A549 (cell line): ENCODE measurements at regions not wholly inside any gene's neighbourhood (a gene's known extent, or its start where the extent isn't known, plus 50 kb on each side); places are given as distances from the start of the nearest gene placed in this dataset.

ENCODE experiments used
- CHD2 ChIP-seq: fragments of 150-350 bp; IDR thresholded peaks from 2 replicates; pipeline ENCODE4 v1.6.1; 2014; ENCODE audit warnings: low read length; ENCODE audit not compliant: partially characterized antibody
- CTCF ChIP-seq: fragments of >200 bp; sonication (Bioruptor Twin); formaldehyde crosslinking; IDR thresholded peaks from 3 replicates; pipeline ENCODE4 v1.5.1; 2016
- EHMT2 ChIP-seq: fragments of 200-600 bp; sonication (generic); IDR thresholded peaks from 2 replicates; pipeline ENCODE4 v1.6.1; 2016; ENCODE audit warnings: antibody characterized with exemption, low read depth, mild to moderate bottlenecking, moderate library complexity
- EP300 ChIP-seq, 2 experiments: fragments of >200 bp; sonication (Bioruptor Twin); formaldehyde crosslinking; IDR thresholded peaks; 2 replicates in 1 of 2; 3 replicates in 1 of 2; pipeline ENCODE4 v1.6.1; 2016 to 2017
- ESRRA ChIP-seq: fragments of 150-350 bp; IDR thresholded peaks from 2 replicates; pipeline ENCODE4 v1.6.1; 2014; ENCODE audit warnings: mild to moderate bottlenecking, low read length, borderline replicate concordance
- HMGXB4 ChIP-seq: fragments of 250-450 bp; sonication (Bioruptor Pico); IDR thresholded peaks from 2 replicates; pipeline ENCODE4 v1.5.0; 2021; ENCODE audit warnings: mild to moderate bottlenecking, moderate library complexity, borderline replicate concordance
- HOXA7 ChIP-seq: fragments of 250-450 bp; sonication (Bioruptor Pico); IDR thresholded peaks from 2 replicates; pipeline ENCODE4 v1.5.0; 2020; ENCODE audit warnings: mild to moderate bottlenecking, moderate library complexity
- KDM1A ChIP-seq: fragments of 200-600 bp; sonication (generic); IDR thresholded peaks from 2 replicates; pipeline ENCODE4 v1.6.1; 2016; ENCODE audit warnings: low read depth, mild to moderate bottlenecking
- MAZ ChIP-seq: fragments of 150-350 bp; IDR thresholded peaks from 2 replicates; pipeline ENCODE4 v1.6.1; 2014; ENCODE audit warnings: antibody characterized with exemption, low read depth, low read length, borderline replicate concordance
- POLR2A ChIP-seq: IDR thresholded peaks from 2 replicates; pipeline ENCODE4 v1.6.1; 2012; ENCODE audit warnings: mild to moderate bottlenecking, low read length
- RAD21 ChIP-seq, 2 experiments: fragments of >200 bp in 1 of 2; sonication (Bioruptor Twin) in 1 of 2; formaldehyde crosslinking in 1 of 2; IDR thresholded peaks in 1 of 2; conservative IDR thresholded peaks in 1 of 2; 2 replicates in 1 of 2; 3 replicates in 1 of 2; pipeline ENCODE4 v1.6.1; 2012 to 2018; ENCODE audit warnings: inconsistent platforms in 1 of 2
- RFX5 ChIP-seq: fragments of 450-650 bp; IDR thresholded peaks from 2 replicates; pipeline ENCODE4 v1.7.1; 2014; ENCODE audit warnings: antibody characterized with exemption, mild to moderate bottlenecking, moderate library complexity
- ZSCAN20 ChIP-seq: fragments of 250-450 bp; sonication (Bioruptor Pico); IDR thresholded peaks from 2 replicates; pipeline ENCODE4 v1.8.0; 2022; ENCODE audit warnings: mild to moderate bottlenecking, moderate library complexity

- TF ChIP-seq CTCF: no peak
- TF ChIP-seq EHMT2: no peak
- no peak for TF ChIP-seq HOXA7 (CRISPR knock-in tag)
- TF ChIP-seq ZSCAN20 (CRISPR knock-in tag): no peak
- no peak for TF ChIP-seq CHD2
- no peak for TF ChIP-seq KDM1A
- no peak for TF ChIP-seq MAZ
- no peak for TF ChIP-seq EP300 (IDR thresholded peaks at IDR 0.05)
- no peak for TF ChIP-seq POLR2A
- TF ChIP-seq ESRRA: no peak
- no peak for TF ChIP-seq RAD21 (conservative IDR thresholded peaks at IDR 0.05 in 1 of 2, IDR thresholded peaks at IDR 0.05 in 1 of 2)
- TF ChIP-seq HMGXB4: no peak
- no peak for TF ChIP-seq RFX5
These were observed 563.3 kb upstream of the SYNCRIP start for GRCh38 chr6:86205980-86206379.
